ENCODE measurements at regions not wholly inside any gene's neighbourhood (a gene's known extent, or its start where the extent isn't known, plus 50 kb on each side); places are given as distances from the start of the nearest gene placed in this dataset.

- H2BK120ac ChIP-seq (replicated peaks; ENCODE audit: low read depth, low read length): no peak overlapping the region
- no peaks in the 10 kb centered on the region for H3K27me3 ChIP-seq (replicated peaks in 1 of 4; ENCODE audit: control insufficient read depth in 3 of 4, extremely low read depth in 1 of 4, insufficient read depth in 3 of 4, low read length in 3 of 4)
- no peak overlapping the region for H4K91ac ChIP-seq (replicated peaks; ENCODE audit: insufficient read length, low read length)
- no peaks in the 10 kb centered on the region for H3K79me1 ChIP-seq (ENCODE audit: low read depth, low read length)
- no peak overlapping the region for H2BK15ac ChIP-seq (ENCODE audit: low read length)
- 85% methylated on average over 2 of the region's 2 CpGs; no CpG with 5 or more reads in 1 of the 2 experiments for WGBS, 2 experiments (ENCODE audit: extremely low coverage in 1 of 2, insufficient coverage in 1 of 2, insufficient read length in 1 of 2, insufficient replicate concordance in 2 of 2, low coverage in 1 of 2, low lambda C conversion rate in 2 of 2, missing lambda C conversion rate in 1 of 2)
- ChIA-PET CTCF (ENCODE audit: partially characterized antibody) (interaction anchor here (0.8 to 1.0 kb wide), 2 partner anchors 13 to 456 kb away, joined by 3 to 4 read pairs; no protein-coding TSS in a partner anchor), POLR2A (ENCODE audit: partially characterized antibody) (no interaction called here)
- no peak overlapping the region for H3K23ac ChIP-seq (ENCODE audit: insufficient read length)
- no peak overlapping the region for H2BK20ac ChIP-seq (ENCODE audit: low read length)
- DNase-seq (ENCODE audit: low read depth in 1 of 2, low spot score in 2 of 2): no peak
- H3K36me3 ChIP-seq (ENCODE audit: control insufficient read depth in 2 of 4, insufficient read depth in 4 of 4, low read length in 3 of 4): no peaks in the 10 kb centered on the region
- H3K9ac ChIP-seq (replicated peaks in 1 of 4; ENCODE audit: extremely low read depth in 1 of 4, low read depth in 3 of 4, low read length in 3 of 4): no peak overlapping the region
- H3K79me2 ChIP-seq (ENCODE audit: control insufficient read depth in 1 of 2, insufficient read depth in 2 of 2, low read length in 2 of 2): no peaks in the 10 kb centered on the region
- H3K4me3 ChIP-seq (ENCODE audit: extremely low read depth in 1 of 4, insufficient read depth in 2 of 4, low read depth in 3 of 4, low read length in 4 of 4): no peak overlapping the region
- FAIRE-seq: no peak
- no peak overlapping the region for H2BK5ac ChIP-seq (ENCODE audit: low read depth, low read length)
- H3K18ac ChIP-seq (ENCODE audit: extremely low read depth, low read length): no peak overlapping the region
- H3K4me2 ChIP-seq (ENCODE audit: insufficient read depth in 1 of 2, low read depth in 2 of 2, low read length in 2 of 2): no peak overlapping the region
- no peaks in the 10 kb centered on the region for H3K4me1 ChIP-seq (replicated peaks in 1 of 4; ENCODE audit: control insufficient read depth in 3 of 4, insufficient read depth in 4 of 4, low read length in 3 of 4)
- no peak overlapping the region for H4K5ac ChIP-seq (ENCODE audit: insufficient read length, low read depth, low read length)
- no peak overlapping the region for H2AK5ac ChIP-seq (ENCODE audit: low read depth, low read length)
- H2AFZ ChIP-seq (ENCODE audit: low read length): no peak overlapping the region
- no peak overlapping the region for H3K27ac ChIP-seq (ENCODE audit: low read depth, low read length)
- no peak overlapping the region for H3K14ac ChIP-seq (ENCODE audit: insufficient read length)
- H4K20me1 ChIP-seq (replicated peaks in 1 of 2; ENCODE audit: control insufficient read depth in 1 of 2, insufficient read depth in 2 of 2, low read length in 2 of 2): no peaks in the 10 kb centered on the region
- H2BK12ac ChIP-seq (ENCODE audit: low read depth, low read length): no peak overlapping the region
- no peaks in the 10 kb centered on the region; the same call in 1 of the 2 replicates for H3K23me2 ChIP-seq (ENCODE audit: low read depth, low read length)
- H3K4ac ChIP-seq (replicated peaks; ENCODE audit: insufficient read length, low read depth, low read length): no peak overlapping the region
- no peak overlapping the region for H4K8ac ChIP-seq (ENCODE audit: extremely low read depth, insufficient read depth, low read length)
- H3K9me3 ChIP-seq (ENCODE audit: insufficient read depth in 2 of 2, low read depth in 1 of 2, low read length in 1 of 2): no peaks in the 10 kb centered on the region
- H3K56ac ChIP-seq (replicated peaks; ENCODE audit: insufficient read length, low read depth, low read length): no peak overlapping the region
- no peak for TF ChIP-seq GABPA (IDR thresholded peaks at IDR 0.05; ENCODE audit: borderline replicate concordance, insufficient read depth, low read length)
- TF ChIP-seq SP2 (IDR thresholded peaks at IDR 0.05; ENCODE audit: low read length): no peak
- TF ChIP-seq HDAC2 (IDR thresholded peaks at IDR 0.05; ENCODE audit: borderline replicate concordance in 1 of 2, low read depth in 2 of 2, low read length in 2 of 2): no peak
- no peak for TF ChIP-seq BRCA1 (IDR thresholded peaks at IDR 0.05; ENCODE audit: low read depth, low read length)
Measured at GRCh38 chr5:114790403-114790792, 379.3 kb downstream of the TRIM36 start.

All from H1 (cell line).